ENCODE measurements at regions not wholly inside any gene's neighbourhood (a gene's known extent, or its start where the extent isn't known, plus 50 kb on each side); places are given as distances from the start of the nearest gene placed in this dataset.

DNA sequence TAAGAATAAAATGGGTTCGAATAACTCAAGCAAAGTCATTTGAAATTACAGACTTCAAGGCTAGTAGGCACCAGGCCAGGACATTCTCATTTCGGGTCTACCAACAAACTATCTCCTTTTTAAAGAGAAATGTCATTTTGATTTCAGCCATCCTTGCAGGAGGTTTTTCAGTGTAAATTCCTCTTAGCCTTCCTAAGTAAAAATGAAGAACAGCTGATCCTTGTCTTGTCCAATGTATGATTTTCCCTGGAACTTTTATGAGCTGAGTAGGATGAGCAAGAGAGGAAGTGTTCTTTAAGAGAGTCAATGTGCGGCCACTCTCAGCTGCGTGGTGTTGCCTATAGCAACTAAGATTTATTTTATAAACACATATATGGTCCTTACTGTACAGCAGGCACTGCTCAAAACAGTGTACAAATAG is 110.1 kb downstream of the PLCE1 start:
- Histone ChIP-seq H3K4me1 (ENCODE audit: control insufficient read depth in 1 of 2, insufficient read depth in 1 of 2, low read depth in 1 of 2, low read length in 1 of 2) (no peaks in the 10 kb centered on the region), H3K27me3 (no peaks in the 10 kb centered on the region), H3K4me3 (ENCODE audit: low read depth in 1 of 2, low read length in 1 of 2) (no peak overlapping the region), H3K36me3 (no peaks in the 10 kb centered on the region), H3K27ac (no peak overlapping the region), H3K9me3 (no peaks in the 10 kb centered on the region)
- TF ChIP-seq, protein P1, sequence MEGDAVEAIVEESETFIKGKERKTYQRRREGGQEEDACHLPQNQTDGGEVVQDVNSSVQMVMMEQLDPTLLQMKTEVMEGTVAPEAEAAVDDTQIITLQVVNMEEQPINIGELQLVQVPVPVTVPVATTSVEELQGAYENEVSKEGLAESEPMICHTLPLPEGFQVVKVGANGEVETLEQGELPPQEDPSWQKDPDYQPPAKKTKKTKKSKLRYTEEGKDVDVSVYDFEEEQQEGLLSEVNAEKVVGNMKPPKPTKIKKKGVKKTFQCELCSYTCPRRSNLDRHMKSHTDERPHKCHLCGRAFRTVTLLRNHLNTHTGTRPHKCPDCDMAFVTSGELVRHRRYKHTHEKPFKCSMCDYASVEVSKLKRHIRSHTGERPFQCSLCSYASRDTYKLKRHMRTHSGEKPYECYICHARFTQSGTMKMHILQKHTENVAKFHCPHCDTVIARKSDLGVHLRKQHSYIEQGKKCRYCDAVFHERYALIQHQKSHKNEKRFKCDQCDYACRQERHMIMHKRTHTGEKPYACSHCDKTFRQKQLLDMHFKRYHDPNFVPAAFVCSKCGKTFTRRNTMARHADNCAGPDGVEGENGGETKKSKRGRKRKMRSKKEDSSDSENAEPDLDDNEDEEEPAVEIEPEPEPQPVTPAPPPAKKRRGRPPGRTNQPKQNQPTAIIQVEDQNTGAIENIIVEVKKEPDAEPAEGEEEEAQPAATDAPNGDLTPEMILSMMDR (IDR thresholded peaks at IDR 0.05): no peak

DNA sequence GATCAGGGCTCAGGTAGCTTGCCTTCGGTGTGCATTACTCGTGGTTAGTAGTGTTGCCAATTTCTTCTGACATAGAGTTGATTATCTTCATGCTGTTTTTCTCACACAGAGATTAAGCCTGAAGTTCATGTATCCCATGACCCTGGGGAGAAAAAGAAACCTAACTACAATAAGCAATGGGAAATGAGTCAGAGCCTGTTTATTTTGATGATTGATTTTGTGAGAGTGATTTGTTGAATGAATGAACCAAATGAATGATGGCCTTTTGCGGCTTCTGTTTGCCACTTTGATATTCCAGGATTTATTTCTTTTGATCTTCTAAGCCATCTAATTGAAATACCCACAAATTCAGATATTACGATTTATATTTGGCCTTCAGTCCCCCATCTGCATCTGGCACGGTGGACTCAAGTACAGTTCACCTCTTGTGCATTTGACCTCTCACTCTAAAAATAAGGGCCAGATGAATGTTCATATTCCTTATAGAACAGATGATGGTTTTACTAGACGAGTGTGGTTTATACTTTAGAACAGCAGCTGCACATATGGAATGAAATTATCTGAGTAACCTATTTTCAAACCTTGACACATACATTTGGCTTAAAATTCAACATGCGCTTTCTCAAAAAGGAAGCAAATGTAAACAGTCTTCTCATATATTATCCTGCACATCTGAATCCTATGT is 110.7 kb downstream of the PLCE1 start:
- H3K4me1 ChIP-seq (ENCODE audit: control insufficient read depth in 1 of 2, insufficient read depth in 1 of 2, low read depth in 1 of 2, low read length in 1 of 2): no peaks in the 10 kb centered on the region
- no peaks in the 10 kb centered on the region for H3K27me3 ChIP-seq
- no peaks in the 10 kb centered on the region for H3K9me3 ChIP-seq
- no peak overlapping the region for H3K27ac ChIP-seq
- no peak overlapping the region for H3K4me3 ChIP-seq (ENCODE audit: low read depth in 1 of 2, low read length in 1 of 2)
- TF ChIP-seq, protein P1 (IDR thresholded peaks at IDR 0.05): no peak
- no peaks in the 10 kb centered on the region for H3K36me3 ChIP-seq

DNA sequence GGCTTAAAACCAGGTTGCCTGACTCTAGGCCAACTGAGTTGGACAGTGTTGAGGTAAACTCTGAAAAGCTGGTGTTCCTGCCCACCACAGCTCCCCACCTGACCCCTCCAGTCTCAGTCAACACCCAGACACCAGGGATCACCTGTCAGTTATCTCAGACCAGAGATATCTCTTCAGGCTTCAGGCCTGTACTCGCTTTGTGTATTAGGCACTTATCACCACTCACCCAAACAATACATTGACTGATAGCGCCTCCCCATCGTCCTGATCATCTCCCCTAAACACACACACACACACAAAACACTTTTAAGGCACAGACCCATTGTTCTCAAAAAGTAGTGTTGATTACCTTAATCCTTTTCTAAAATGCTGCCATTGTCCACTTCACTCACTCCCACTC is 111.5 kb downstream of the PLCE1 start:
- no peak overlapping the region for H3K4me3 ChIP-seq (ENCODE audit: low read depth in 1 of 2, low read length in 1 of 2)
- H3K36me3 ChIP-seq: no peaks in the 10 kb centered on the region
- no peaks in the 10 kb centered on the region for H3K9me3 ChIP-seq
- TF ChIP-seq, protein P1 (IDR thresholded peaks at IDR 0.05): no peak
- H3K27me3 ChIP-seq: no peaks in the 10 kb centered on the region
- H3K27ac ChIP-seq: no peak overlapping the region
- no peaks in the 10 kb centered on the region for H3K4me1 ChIP-seq (ENCODE audit: control insufficient read depth in 1 of 2, insufficient read depth in 1 of 2, low read depth in 1 of 2, low read length in 1 of 2)

DNA sequence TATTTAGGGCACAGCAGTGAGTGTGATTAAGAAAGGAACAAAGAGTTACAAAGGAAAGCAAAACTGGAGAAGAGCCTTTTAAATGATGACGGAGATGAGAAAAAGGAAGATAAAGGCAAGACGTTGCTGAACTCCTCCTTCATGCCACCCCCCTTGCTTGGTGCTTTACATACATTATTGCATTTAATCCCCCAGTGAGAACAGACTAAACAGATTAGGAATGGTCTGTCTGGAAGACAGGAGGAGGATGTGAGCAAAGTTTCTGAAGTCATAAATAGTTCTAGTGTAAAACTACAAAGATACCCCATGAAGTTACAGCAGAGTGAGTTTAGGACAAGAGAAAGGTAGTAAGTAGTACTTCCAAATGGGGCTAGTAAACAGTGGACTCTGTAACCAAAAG is 113.5 kb downstream of the PLCE1 start:
- no peak overlapping the region for H3K27ac ChIP-seq
- H3K36me3 ChIP-seq: no peaks in the 10 kb centered on the region
- H3K4me3 ChIP-seq (ENCODE audit: low read depth in 1 of 2, low read length in 1 of 2): no peak overlapping the region
- TF ChIP-seq, protein P1 (IDR thresholded peaks at IDR 0.05): no peak
- no peaks in the 10 kb centered on the region for H3K4me1 ChIP-seq (ENCODE audit: control insufficient read depth in 1 of 2, insufficient read depth in 1 of 2, low read depth in 1 of 2, low read length in 1 of 2)
- no peaks in the 10 kb centered on the region for H3K27me3 ChIP-seq
- H3K9me3 ChIP-seq: no peaks in the 10 kb centered on the region

DNA sequence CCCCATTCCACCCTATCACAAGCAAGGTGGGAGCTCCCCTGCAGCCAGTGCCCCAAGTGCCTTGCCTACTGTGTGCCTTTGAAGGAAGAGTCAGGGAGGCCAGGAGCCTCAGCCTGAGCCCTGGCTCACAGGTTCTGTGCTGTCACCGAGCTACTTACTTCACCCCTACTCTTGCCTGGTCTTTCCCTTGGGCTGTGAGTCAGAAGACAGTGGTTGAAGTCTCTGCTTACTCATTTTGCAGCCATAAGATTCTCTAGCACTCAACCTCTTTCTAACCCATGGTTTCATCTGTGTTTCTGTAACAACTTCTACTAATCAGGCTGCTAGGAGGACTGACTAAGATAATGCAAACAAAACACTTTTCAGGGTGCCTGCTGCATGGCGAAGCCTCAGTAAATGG is 114.5 kb downstream of the PLCE1 start:
- Histone ChIP-seq H3K4me1 (ENCODE audit: control insufficient read depth in 1 of 2, insufficient read depth in 1 of 2, low read depth in 1 of 2, low read length in 1 of 2) (no peaks in the 10 kb centered on the region), H3K27me3 (no peaks in the 10 kb centered on the region), H3K36me3 (no peaks in the 10 kb centered on the region), H3K9me3 (no peaks in the 10 kb centered on the region), H3K27ac (no peak overlapping the region), H3K4me3 (ENCODE audit: low read depth in 1 of 2, low read length in 1 of 2) (no peak overlapping the region)
- TF ChIP-seq, protein P1 (IDR thresholded peaks at IDR 0.05): no peak

Measured in neutrophil (primary cell).